ENCODE measurements at regions not wholly inside any gene's neighbourhood (a gene's known extent, or its start where the extent isn't known, plus 50 kb on each side); places are given as distances from the start of the nearest gene placed in this dataset.
A peak's percentile ranks its signal among the peaks of the same experiment; 100 is the strongest.
"Not testable (repeated sequence)": the region's sequence is repeated elsewhere in the genome, so short reads cannot be mapped to it uniquely, and the experiment has no call there.

DNA sequence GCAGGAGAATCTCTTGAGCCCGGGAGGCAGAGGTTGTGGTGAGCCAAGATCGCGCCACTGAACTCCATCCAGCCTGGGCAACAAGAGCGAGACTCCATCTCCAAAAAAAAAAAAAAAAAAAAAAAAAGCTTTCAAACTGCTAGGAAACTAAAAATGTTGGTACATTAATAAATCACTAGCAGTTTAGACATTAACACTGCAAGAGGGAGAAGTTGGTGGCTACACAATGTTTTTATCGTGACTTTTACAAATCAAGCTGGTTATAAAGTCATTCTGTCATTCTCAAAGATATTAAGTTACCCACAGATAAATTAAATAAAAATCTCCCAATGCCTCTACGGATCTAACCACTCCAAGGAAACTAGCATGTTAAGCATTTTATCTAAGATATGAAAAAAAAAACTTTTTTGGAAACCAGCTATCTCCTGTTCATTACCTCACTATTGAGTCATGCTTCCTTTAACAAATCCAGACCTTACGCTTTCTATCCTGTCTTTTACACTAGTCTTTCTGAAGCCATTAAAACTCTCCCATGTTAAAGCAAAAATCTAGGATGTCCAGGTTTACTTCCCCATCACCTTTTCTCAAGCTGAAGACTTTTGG, 85.9 kb upstream of the SMURF2 start:
- H3K36me3 ChIP-seq (ENCODE audit: control insufficient read depth, insufficient read depth, low read length) = peaks cover 10% of the 10 kb centered on the region
- TF ChIP-seq, protein P1, sequence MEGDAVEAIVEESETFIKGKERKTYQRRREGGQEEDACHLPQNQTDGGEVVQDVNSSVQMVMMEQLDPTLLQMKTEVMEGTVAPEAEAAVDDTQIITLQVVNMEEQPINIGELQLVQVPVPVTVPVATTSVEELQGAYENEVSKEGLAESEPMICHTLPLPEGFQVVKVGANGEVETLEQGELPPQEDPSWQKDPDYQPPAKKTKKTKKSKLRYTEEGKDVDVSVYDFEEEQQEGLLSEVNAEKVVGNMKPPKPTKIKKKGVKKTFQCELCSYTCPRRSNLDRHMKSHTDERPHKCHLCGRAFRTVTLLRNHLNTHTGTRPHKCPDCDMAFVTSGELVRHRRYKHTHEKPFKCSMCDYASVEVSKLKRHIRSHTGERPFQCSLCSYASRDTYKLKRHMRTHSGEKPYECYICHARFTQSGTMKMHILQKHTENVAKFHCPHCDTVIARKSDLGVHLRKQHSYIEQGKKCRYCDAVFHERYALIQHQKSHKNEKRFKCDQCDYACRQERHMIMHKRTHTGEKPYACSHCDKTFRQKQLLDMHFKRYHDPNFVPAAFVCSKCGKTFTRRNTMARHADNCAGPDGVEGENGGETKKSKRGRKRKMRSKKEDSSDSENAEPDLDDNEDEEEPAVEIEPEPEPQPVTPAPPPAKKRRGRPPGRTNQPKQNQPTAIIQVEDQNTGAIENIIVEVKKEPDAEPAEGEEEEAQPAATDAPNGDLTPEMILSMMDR (IDR thresholded peaks at IDR 0.05; ENCODE audit: insufficient read depth, low read length, severe bottlenecking) = no peak
- DNase-seq (ENCODE audit: low read depth) (peak; percentile 48), FAIRE-seq (no peak)
- no peak overlapping the region for H3K4me3 ChIP-seq (ENCODE audit: low read depth, low read length)
- H3K27me3 ChIP-seq (ENCODE audit: control insufficient read depth, insufficient read depth, low read length) = no peaks in the 10 kb centered on the region

DNA sequence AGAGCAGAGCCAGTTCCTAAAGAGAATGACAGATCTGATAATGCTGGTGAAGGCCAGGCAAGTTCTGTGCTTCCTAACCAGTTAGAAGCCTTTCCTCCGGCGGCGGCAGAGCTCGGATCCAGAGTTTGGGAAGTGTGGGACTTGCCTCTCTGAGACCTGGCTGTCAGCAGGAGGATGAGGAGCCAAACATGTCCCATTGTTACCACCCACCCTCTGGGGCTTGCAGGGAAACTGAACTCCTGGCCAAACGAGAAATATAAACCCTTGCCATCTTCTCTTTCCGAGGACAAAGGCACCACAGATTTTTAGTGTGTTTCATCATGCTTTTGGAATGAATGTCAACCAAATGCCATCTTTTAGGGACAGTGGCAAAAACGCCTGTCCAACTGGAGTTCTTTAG, 80.2 kb upstream of the SMURF2 start:
- TF ChIP-seq, protein P1 (IDR thresholded peaks at IDR 0.05; ENCODE audit: insufficient read depth, low read length, severe bottlenecking) = no peak
- no peak for DNase-seq (ENCODE audit: low read depth)
- Histone ChIP-seq H3K27me3 (ENCODE audit: control insufficient read depth, insufficient read depth, low read length) (no peaks in the 10 kb centered on the region), H3K36me3 (ENCODE audit: control insufficient read depth, insufficient read depth, low read length) (no peaks in the 10 kb centered on the region), H3K4me3 (ENCODE audit: low read depth, low read length) (no peak overlapping the region)
- no peak for FAIRE-seq

DNA sequence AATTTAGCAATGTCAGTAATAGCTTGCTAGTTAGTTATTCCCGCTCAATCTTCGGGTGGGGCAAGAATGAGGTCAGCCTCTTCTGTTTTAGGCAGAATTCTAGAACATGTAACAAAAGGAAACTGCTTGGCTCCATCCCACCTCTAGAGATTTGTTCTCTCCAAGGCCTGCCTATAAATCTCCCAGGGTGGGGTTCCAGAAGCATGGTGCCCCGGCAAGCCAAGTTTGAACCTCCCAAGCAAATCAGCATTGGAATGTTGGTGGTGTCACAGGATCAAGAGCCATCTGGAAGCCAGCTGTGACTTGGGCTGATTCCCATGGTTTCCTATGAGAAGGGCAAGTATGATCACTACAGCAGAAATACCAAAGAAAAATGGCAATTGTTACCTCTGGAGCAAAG, 79.8 kb upstream of the SMURF2 start:
- H3K27me3 ChIP-seq (ENCODE audit: control insufficient read depth, insufficient read depth, low read length); DNase-seq (ENCODE audit: low read depth); H3K36me3 ChIP-seq (ENCODE audit: control insufficient read depth, insufficient read depth, low read length); FAIRE-seq; H3K4me3 ChIP-seq (ENCODE audit: low read depth, low read length): not testable (repeated sequence)

- no peak for DNase-seq (ENCODE audit: low read depth)
- FAIRE-seq = no peak
- no peaks in the 10 kb centered on the region for H3K36me3 ChIP-seq (ENCODE audit: control insufficient read depth, insufficient read depth, low read length)
- TF ChIP-seq, protein P1 (IDR thresholded peaks at IDR 0.05; ENCODE audit: insufficient read depth, low read length, severe bottlenecking) = no peak
- H3K4me3 ChIP-seq (ENCODE audit: low read depth, low read length) = no peak overlapping the region
- H3K27me3 ChIP-seq (ENCODE audit: control insufficient read depth, insufficient read depth, low read length) = no peaks in the 10 kb centered on the region
Observed at GRCh38 chr17:64741038-64741641, 79.0 kb upstream of the SMURF2 start.

- Histone ChIP-seq H3K4me3 (ENCODE audit: low read depth, low read length) (no peak overlapping the region), H3K27me3 (ENCODE audit: control insufficient read depth, insufficient read depth, low read length) (no peaks in the 10 kb centered on the region), H3K36me3 (ENCODE audit: control insufficient read depth, insufficient read depth, low read length) (no peaks in the 10 kb centered on the region)
- DNase-seq (ENCODE audit: low read depth) (peak; percentile 60), FAIRE-seq (no peak)
- TF ChIP-seq, protein P1 (IDR thresholded peaks at IDR 0.05; ENCODE audit: insufficient read depth, low read length, severe bottlenecking) = no peak
Observed at GRCh38 chr17:64739316-64740058, 77.4 kb upstream of the SMURF2 start.

- no peak for FAIRE-seq
- H3K36me3 ChIP-seq (ENCODE audit: control insufficient read depth, insufficient read depth, low read length) = no peaks in the 10 kb centered on the region
- TF ChIP-seq, protein P1 (IDR thresholded peaks at IDR 0.05; ENCODE audit: insufficient read depth, low read length, severe bottlenecking) = peak; percentile 60
- no peaks in the 10 kb centered on the region for H3K27me3 ChIP-seq (ENCODE audit: control insufficient read depth, insufficient read depth, low read length)
- DNase-seq (ENCODE audit: low read depth) = peak; percentile 49
- H3K4me3 ChIP-seq (ENCODE audit: low read depth, low read length) = no peak overlapping the region
Observed at GRCh38 chr17:64736804-64737492, 74.8 kb upstream of the SMURF2 start.
